Esophagus muscularis mucosa (tissue), 4 donors: ENCODE measurements at regions not wholly inside any gene's neighbourhood (a gene's known extent, or its start where the extent isn't known, plus 50 kb on each side); places are given as distances from the start of the nearest gene placed in this dataset.

ENCODE experiments used
- EP300 ChIP-seq: sonication (generic); formaldehyde crosslinking; IDR thresholded peaks from one replicate; pipeline ENCODE4 v1.6.1; 2017; ENCODE audit warnings: antibody characterized with exemption
- POLR2A ChIP-seq: fragments of 450-650 bp; IDR thresholded peaks from one replicate; pipeline ENCODE4 v1.6.1; 2017; ENCODE audit warnings: antibody characterized with exemption, moderate library complexity, mild to moderate bottlenecking, low read depth
- POLR2AphosphoS5 ChIP-seq, 2 donors: sonication (generic); formaldehyde crosslinking; IDR thresholded peaks; one replicate each; pipeline ENCODE4 v1.6.1; 2017; ENCODE audit warnings: antibody characterized with exemption in 2 of 2
- TF ChIP-seq, protein P1 (sequence below), 3 experiments: fragments of 200-600 bp in 2 of 3; fragments of 450-650 bp in 1 of 3; sonication (generic) in 2 of 3; IDR thresholded peaks; one replicate each; pipeline ENCODE4 v1.5.1; 2017 to 2019; ENCODE audit warnings: antibody characterized with exemption in 3 of 3, mild to moderate bottlenecking in 2 of 3, moderate library complexity in 1 of 3

DNA sequence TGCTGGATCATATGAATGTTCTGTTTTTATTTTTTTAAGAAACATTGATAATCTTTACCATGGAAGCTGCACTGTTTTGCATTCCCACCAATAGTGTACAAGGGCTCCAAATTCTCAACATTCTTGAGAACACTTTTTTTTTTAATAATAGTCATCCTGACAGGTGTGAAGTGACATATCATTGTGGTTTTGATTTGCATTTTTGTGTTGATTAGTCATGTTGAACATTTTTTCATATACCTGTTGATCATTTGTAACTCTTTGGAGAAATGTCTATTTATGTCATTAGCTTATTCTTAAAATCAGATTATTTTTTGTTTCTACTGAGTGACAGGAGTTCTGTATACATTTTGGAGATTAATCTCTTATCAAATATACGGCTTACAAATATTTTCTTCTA is 408.5 kb downstream of the GLUD2 start:
- TF ChIP-seq POLR2AphosphoS5 (IDR thresholded peaks at IDR 0.05): no peak
- TF ChIP-seq, protein P1, sequence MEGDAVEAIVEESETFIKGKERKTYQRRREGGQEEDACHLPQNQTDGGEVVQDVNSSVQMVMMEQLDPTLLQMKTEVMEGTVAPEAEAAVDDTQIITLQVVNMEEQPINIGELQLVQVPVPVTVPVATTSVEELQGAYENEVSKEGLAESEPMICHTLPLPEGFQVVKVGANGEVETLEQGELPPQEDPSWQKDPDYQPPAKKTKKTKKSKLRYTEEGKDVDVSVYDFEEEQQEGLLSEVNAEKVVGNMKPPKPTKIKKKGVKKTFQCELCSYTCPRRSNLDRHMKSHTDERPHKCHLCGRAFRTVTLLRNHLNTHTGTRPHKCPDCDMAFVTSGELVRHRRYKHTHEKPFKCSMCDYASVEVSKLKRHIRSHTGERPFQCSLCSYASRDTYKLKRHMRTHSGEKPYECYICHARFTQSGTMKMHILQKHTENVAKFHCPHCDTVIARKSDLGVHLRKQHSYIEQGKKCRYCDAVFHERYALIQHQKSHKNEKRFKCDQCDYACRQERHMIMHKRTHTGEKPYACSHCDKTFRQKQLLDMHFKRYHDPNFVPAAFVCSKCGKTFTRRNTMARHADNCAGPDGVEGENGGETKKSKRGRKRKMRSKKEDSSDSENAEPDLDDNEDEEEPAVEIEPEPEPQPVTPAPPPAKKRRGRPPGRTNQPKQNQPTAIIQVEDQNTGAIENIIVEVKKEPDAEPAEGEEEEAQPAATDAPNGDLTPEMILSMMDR (IDR thresholded peaks at IDR 0.05): no peak
- TF ChIP-seq POLR2A: no peak
- TF ChIP-seq EP300: no peak
